ENCODE measurements at regions not wholly inside any gene's neighbourhood (a gene's known extent, or its start where the extent isn't known, plus 50 kb on each side); places are given as distances from the start of the nearest gene placed in this dataset.

DNA sequence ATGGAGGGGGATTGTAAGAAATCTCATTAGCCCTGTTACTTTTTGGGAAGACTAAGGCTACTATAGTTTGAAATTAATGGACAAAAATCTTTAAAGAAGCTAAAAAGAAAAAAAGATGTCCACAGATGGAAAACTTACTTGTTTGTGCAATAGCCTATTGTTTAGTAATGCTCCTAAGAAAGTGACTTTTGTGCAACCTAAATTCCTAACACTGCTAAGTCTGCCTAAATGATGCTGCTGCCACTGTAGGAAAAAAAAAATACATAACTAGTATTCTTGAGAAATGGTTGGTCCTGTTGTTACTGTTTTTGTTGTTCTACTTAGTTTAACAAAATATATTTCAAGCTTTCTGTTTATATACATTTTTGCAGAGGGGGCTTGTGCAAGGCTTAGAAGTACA, 108.2 kb upstream of the NR3C1 start:
- no peak for DNase-seq (ENCODE audit: low read depth in 4 of 4, low spot score in 3 of 4)

DNA sequence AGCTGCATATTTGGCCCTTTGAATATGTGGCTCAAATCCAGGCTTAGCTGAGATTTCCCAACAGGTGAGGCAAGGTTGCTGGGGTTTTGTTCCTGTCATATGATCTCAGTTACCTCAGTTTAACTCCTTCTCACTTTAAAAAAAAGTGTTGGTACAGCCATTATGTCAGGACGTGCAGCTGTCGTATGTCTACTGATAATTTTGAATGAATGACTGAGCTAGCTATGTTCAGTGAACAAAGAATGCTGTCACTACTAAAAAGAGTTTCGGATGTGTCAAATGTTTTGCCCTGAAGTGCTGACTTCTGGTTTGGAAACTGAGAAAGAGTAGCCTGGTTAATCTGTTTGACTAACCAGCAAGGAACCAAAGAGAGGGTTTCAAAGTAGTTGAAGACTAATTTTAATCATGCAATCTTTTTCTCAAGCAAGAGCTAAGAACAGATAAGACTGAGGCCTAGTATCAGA, 106.3 kb upstream of the NR3C1 start:
- no peak for DNase-seq (ENCODE audit: low read depth in 4 of 4, low spot score in 3 of 4)

DNA sequence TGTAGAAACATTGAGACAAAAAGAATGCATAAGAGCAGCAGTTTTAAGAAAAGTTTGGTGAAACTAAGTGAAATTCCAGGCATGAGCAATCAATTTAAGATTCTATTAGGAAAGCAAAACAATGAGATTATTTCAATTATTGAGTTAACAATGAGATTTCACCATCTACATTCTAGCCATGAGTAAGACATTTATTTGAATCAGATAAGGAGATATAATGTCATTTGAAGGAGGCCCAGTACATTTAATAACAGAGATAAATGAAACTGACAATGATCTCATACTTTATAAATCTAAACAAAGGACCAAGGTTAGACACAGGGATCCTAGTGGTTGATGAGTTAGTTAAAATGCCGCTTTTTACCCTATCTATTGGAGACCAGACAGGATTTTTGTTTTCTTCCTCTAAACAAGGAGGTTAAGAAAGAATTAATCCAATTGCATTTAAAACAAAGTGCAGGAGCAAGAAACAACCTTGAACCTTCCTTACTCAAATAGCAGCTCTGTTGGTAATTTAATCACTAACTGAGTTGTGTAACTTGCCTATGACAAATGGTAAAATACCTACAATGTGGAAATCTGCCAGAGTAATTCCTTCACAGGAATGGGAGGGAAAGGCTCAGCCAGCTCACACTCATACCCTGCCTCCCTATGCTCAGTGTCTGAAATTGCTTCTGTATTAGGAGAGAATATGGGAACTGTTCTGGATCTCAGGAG, 103.5 kb upstream of the NR3C1 start:
- no peak for DNase-seq (ENCODE audit: low read depth in 4 of 4, low spot score in 3 of 4)

DNA sequence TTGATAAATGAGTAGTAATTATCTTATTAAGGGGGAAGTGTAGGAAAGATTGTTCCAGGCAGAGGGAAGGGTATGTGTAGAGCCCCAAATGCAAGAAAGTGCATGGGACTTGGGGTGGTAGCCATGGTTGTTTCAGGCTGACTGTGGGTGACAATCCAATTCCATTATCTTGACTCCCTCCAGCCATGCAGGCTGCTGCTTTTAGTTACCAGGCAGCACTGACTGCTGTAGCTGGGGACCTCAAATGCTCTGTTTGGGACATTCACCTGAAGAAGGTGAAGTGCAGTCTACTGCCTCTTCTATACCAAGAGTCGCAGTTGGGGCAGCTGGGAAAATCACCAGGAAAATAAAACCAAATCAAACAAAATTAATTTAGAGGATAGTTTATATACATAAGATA, 102.4 kb upstream of the NR3C1 start:
- no peak for DNase-seq (ENCODE audit: low read depth in 4 of 4, low spot score in 3 of 4)

DNA sequence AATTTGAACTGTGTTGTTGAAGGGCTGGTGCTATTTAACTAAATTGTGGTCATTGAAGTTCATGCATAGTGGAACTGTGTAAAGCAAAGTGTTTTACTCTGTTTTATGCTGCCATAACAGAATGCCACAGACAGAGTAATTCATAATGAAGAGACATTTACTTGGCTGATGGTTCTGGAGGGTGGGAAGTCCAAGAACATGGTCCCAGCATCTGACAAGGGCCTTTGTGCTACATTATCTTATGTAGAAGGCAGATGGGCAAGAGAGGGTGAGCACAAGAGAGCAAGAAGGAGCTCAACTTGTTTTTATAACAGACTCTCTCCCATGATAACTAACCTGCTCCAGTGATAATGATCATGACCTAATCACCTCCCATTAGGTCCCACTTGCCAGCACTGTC, 101.9 kb upstream of the NR3C1 start:
- no peak for DNase-seq (ENCODE audit: low read depth in 4 of 4, low spot score in 3 of 4)

DNA sequence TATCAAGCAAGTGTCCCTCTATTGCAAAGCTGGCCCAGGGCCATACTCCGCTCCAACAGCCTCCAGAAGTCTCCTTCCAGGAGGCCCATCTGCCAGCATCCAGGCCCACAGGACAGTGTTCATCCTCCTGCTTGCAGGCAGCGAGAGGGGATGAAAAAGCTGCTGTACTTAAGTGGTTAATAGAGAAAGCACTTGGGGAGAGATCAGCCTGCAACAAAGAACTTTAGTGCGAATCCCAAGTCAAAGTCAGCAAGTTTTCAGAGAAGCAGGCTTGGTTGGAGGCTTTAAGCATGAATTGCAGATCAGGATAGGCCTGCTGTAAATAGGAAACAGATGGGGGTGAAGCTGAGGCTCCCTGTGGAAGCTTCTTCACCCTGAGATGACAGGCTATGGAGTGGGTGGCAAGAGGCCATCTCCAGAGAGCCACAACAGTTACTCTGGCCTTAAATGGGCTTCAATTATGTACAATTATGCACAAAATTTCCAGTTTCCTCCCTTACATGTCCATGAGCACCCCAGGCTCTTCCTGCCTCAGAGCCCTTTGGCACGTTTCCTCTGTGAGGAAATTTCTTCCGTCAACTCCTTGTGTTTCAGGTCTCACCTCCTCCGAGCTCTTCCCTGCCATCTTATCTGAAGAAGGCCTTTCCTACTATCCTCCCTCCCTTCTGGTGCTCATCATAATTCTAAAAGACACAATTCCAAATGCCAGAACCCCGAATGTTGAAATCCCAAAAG, 98.0 kb upstream of the NR3C1 start:
- no peak for DNase-seq (ENCODE audit: low read depth in 4 of 4, low spot score in 3 of 4)

DNA sequence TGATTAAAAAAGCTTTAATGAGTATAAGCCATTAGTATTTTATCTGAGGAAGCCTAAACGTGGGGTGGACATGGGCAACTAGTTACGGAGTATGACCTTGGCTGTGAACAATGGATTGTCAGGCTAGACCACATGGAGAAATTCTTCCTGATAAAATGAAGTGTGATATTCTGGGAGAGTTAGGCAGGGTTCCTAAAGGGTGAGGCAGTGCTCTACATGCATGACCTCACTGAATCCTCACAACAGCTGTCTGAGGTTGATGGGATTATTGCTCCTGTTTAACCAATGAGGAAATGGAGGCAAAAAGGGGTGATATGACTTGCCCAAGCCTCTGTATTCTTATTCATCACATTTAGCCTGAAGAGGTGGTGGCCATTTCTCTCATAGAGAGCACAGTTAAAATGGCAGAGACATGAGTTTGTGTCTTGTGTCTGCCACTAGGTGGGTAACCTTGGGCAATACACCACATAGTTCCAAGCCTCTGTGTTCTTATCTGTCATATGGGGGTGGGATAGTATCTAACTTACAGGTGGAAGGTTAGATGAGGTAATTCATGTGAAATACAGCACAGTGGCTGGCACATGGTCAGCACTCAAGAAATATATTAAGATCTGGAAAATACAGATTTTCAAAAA, 96.1 kb upstream of the NR3C1 start:
- DNase-seq (ENCODE audit: low read depth in 4 of 4, low spot score in 3 of 4) = no peak

DNA sequence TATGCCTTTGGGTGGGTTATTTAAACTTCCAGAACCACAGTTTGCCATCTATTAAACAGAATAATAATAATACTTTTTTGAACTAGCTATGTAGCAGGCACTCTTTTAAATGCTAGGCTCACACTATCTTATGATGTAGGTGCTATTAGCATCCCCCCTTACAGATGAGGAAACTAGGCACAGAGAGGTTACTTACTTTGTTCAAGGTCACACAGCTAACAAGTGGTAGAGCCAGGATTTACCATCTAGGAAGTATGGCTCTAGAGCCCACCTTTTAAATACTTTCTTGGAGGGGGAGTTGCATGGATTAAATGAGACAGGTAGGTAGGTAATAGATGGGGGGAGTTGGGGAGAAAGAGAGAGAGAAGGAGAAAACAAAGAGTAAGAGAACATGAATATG, 95.3 kb upstream of the NR3C1 start:
- no peak for DNase-seq (ENCODE audit: low read depth in 4 of 4, low spot score in 3 of 4)

DNA sequence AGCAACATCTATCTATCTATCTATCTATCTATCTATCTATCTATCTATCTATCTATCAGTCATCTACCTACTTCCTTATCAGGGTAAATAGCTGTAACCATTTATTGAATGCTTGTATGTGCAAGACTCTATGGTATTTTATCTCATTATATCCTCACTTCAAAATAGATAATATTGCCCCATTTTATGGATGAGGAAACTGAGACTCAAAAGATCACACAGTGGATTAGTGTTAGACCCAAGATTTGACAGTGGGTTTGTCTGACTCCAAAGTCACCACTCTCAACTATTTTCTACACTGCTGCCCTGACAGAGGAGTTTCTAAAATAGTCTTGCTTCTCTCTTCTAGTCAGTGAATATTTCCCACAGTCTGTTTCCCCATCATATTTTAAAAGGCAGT, 94.3 kb upstream of the NR3C1 start:
- DNase-seq (ENCODE audit: low read depth in 4 of 4, low spot score in 3 of 4) = no peak

DNA sequence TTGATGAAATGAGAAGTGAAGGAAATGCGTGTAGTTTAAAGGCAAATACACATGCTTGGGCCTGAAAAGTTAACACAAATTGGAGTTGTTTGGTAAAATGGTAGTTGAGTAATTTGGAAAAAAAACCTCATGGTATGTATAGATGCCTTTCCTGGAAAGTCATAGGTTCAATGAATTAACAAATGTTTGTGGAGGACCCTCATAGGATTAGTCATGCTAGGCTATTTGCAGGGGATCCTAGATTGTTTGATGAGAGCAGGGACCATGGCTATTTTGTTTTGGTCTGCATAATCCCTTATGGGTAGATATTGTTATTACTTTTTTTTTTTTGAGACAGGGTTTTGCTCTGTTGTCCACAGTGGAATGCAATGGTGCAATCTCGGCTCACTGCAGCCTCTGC, 93.5 kb upstream of the NR3C1 start:
- no peak for DNase-seq (ENCODE audit: low read depth in 4 of 4, low spot score in 3 of 4)

DNA sequence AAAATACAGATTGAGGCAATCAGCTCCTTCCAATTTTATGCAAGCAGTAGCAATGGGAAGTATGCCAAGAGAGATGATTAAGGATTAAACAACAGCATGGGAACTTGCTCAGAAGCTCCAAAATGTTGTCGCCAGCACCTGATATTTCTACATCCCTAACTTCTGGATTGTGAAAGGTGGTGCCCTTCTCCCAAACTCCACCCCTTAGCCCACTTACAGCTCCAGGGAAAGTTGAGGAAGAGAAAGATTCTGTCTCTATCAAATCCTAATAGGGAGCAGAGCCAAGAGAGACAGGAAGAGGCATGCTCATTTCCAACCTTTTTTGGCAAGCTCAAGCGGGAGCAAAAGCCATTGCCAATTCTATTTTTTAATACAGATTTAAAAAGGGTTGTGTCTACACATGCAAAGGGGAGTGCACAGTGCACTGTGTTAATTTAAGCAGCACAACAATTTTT, 92.4 kb upstream of the NR3C1 start:
- DNase-seq (ENCODE audit: low read depth in 4 of 4, low spot score in 3 of 4) = no peak

DNA sequence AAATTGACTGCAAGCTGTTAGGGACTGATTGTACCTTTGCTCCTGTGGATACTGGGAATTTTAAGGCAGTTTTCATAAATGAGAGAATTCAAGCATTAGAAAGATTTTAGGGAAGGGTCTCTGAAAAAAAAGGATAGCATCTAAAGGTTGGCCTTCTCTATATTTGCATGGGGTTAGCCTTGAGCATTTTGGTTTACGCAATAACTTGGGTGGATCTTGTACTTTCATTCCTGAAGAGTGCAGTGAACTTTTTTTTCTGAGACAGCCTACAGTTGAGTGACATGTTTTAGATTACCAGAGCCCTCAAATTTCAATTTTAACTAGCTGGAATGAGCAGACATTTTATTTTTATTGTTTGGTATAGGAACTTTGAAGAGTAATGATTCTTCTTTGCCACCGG, 91.6 kb upstream of the NR3C1 start:
- DNase-seq (ENCODE audit: low read depth in 4 of 4, low spot score in 3 of 4) = no peak

DNA sequence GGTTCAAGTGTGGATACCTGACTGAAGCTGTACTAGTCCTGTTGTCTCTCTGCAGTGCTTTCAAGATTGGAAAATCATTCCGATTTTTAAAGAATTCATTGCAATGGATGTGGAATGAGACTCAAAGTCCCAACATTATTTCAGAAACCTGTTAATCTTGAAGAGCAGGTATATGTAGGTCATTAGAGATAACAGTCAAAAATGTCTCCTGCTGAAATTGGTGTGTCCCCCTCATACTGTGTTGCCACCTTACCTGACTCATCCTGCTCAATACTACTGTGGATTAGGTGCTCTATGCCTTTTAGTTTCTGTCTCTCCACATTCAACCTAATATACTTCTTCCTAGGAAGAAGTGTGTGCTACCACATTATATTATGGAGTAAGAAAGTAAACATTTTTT, 91.1 kb upstream of the NR3C1 start:
- DNase-seq (ENCODE audit: low read depth in 4 of 4, low spot score in 3 of 4) = no peak

DNA sequence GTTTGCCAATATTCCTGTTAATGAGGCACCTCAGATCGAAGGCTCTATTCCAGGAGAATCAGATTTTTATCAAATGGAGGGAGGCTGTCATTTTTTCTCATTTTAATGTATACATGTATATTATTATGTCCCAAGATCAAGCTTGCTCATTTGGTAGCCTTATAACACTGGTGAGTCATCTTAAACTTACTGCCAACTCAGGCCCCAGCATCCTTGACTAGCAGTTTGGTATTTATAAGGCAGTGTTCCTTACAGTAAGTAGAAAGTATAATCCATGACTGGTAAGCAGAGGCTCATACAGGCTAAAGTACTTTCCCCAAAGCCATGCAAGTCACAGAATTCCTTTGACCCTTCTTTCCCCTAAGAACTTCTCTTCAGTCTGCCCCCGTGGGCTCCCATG, 90.7 kb upstream of the NR3C1 start:
- no peak for DNase-seq (ENCODE audit: low read depth in 4 of 4, low spot score in 3 of 4)

DNA sequence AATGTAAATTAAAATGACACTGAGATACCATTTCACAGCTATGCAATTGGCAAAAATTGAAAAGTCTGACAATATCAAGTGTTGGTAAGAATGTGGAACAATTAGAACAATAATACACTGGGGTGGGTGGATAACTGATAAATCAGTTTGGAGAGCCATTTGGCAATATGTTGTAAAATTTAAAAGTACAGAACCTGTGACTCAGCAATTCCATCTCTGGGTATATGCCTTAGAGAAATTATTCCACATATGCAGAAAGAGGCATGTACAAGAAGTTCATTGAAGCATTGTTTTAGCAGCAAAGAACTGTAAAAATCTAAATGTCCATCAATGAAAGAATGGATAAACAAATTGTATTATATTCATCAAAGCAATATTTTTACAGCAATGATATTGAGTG, 89.3 kb upstream of the NR3C1 start:
- DNase-seq (ENCODE audit: low read depth in 4 of 4, low spot score in 3 of 4) = no peak

DNA sequence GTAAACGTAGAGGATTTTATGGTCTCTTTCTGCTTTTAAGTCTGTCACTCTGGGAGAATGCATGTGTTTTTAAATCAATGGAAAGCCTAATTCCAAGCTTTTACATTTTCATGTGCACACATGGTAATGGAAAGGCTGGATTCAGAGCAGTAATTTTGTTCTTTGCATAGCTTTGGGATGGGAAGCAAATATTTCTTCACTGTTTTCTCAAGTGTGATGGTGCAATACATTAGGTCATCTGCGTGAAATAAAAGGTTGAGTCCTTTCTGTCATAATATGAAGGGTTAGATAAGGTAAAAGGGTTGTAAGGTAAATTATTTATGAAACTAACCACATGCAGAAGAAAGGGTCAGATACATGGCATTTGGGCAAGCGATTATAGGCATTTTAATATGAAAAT, 88.2 kb upstream of the NR3C1 start:
- DNase-seq (ENCODE audit: low read depth in 4 of 4, low spot score in 3 of 4) = no peak

DNA sequence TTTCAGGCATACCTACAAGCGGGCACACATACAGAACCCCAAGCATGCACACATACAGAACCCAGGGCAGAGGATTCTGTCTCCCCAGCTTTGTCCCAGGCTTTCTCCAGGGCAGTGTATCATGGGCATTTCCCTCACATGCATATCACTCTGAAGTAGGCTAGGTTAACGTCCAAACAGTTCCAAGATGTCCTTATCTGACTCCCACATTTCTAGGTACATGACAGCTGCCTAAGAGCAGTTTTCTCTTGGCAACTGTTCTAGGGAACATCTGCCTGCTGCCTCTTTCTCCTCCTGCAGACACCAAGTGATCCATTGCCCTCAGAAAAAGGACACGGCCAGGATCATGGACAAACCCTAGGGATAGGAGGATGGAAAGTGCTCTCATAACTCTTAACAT, 84.9 kb upstream of the NR3C1 start:
- no peak for DNase-seq (ENCODE audit: low read depth in 4 of 4, low spot score in 3 of 4)

DNA sequence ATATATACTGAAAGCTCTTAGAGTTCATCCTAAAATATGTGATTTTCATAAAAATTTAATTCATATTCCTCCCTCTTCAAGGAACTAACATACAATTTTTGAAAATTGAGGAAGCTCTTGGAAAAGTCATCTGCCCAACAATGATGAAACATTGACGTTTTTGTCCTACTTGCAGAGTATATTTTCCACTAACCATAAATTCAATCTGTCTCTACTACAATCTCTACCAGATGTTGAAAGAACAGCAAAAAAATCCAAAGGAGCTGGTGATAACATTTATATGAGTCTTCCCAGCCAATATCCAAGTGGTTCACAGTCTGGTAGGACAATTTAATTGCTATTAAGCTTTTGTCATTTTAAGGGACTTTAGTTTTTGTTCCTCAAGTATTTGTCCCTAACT, 81.1 kb upstream of the NR3C1 start:
- DNase-seq (ENCODE audit: low read depth in 4 of 4, low spot score in 3 of 4) = no peak

DNA sequence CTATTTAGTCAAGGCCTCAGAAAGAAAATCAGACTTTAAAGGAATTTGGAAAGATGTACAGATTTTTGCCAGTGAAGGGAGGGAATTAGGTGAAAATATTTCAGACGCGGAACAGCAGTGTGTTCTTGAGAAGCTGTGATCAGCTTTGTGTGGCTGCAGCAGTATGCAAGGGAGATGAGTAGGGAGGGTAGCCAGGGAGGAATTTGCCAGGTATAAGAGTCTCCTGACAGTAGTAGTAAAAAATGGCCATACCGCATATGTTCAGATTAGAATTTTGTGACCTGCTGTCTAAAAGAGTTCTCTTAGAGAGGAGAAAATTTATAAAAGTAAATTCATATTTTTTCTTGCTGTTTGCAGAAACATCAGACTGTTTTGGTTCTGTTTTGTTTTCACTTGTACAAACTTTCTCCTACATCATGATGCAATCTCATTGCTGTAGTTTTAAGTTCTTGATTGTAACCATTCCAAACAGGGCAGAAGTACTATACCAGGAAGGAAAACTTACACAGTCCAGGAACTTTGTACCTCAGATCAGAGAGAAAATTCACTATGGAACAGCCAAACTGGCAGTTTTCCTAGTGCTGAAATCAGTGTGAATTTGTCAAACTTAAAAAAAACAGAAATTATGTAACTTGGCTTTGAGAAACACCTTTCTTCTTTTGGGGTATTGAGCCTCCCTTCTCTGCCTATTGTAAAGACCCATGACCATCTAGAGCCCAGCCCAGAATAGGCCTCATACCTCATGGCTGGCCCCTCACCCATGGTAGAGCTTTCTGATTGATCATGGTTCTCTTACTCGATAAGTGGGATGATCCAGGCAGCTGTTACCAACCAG, 78.4 kb upstream of the NR3C1 start:
- no peak for DNase-seq (ENCODE audit: low read depth in 4 of 4, low spot score in 3 of 4)

DNA sequence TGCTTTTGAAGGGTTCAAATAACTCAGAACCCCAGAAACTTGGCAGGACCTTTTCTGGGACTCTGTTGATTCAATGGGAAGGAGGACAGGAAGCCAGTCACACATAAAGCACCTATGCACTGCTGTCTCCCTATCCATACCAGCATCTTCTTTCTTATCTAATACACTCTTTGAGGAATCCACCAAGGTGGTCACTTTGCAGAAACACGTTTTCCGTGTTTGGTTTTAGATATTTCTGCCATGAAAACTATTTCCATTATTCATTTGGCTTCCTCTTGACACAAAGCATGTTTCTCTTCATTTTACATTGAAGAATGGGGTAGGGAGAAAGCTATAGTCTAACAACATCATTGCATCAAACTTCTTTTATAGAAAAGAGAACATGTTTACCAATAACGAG, 76.5 kb upstream of the NR3C1 start:
- DNase-seq (ENCODE audit: low read depth in 4 of 4, low spot score in 3 of 4) = no peak

DNA sequence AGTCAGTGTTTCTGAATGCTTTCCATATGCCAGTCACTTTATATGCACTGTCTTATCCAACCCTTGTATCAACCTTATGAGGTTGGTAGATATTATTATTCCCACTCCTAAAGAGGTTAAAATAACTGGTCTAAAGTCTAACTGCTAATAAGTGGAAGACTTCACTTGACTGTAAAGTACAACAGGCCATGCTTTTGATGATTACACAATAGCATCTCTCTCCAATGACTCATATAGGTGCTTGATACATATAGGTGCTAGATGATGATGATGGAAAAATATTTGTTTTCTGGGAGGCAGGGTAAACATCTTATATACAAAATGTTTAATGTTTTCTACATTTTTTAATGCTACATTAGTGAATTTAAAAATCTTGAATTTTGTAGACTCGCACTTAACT, 75.9 kb upstream of the NR3C1 start:
- DNase-seq (ENCODE audit: low read depth in 4 of 4, low spot score in 3 of 4) = no peak
